Stimulated activated naive CD4-positive, alpha-beta T cell (primary cell): ENCODE measurements at regions not wholly inside any gene's neighbourhood (a gene's known extent, or its start where the extent isn't known, plus 50 kb on each side); places are given as distances from the start of the nearest gene placed in this dataset.

Experiments
- DNase-seq, 6 experiments: peaks; one replicate each; lab custom pipeline; 2025; lab: John Stamatoyannopoulos, UW

DNA sequence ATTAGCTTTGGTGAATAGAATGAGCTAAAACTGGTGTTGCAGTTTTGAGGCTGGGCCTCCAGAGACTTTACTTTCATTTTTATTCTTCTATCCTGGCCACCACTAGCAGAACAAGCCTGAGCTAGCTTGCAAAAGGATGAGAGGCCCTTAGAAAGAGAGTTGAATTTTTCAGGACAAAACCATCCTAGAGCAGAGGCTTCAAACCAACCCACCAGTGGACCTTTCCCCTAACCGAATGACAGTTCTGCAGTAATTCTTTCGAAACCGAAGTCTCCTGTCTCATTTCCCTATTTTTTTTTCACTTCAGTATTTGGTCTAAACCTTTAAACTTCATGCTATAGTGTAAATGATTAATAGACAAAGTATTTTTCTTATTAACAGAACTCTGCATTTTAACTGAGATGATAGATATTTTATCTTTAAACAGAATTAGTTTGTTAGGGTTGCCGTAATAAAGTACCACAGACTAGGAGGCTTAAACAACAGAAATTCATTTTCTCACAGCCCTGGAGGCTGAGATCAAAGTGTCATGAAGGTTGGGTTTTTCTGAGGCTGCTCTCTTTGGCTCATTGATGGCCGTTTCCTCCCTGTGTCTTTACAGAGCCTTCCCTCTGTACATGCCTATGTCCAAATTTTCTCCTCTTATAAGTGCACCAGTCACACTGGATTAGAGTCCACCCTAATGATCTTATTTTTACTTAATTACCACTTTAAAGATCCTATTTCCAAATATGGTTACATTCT lies 80.6 kb upstream of the PAK5 start:
- no peak for DNase-seq

DNA sequence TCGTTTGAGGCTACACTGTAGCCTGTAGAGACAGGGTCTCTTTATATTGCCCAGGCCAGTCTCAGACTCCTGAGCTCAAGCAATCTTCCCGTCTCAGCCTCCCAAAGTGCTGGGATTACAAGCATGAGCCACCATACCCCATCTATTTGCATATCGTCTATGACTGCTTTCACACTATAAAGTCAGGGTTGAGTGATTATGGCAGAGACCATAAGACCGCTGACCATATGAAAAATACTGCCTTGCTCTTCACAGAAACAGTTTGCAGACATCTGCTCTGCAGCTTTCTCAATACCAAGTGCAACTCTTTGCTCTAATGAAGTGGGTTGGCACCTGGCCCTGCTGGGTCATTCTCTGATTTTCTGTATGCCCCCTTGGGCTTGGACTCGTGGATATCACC lies 79.5 kb upstream of the PAK5 start:
- DNase-seq: no peak

DNA sequence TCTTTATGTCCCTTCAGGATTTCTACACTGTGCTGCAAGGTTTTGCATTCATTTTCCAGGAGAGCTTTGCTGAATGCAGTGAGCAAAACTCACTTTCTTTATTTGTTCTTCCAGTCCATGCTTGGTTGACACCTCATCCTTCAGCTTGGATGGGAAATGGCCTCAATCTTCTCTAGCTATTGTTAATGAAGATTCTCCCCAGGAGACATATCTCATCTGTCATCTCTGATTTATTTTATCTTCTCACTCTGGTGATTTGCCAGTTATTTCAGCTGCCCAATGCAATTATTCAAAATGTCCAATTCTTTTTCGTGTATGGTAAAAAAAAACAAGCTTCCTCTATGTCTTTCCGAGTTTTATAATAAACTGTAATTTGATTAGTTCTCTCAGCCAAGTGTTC lies 77.9 kb upstream of the PAK5 start:
- DNase-seq: no peak

DNA sequence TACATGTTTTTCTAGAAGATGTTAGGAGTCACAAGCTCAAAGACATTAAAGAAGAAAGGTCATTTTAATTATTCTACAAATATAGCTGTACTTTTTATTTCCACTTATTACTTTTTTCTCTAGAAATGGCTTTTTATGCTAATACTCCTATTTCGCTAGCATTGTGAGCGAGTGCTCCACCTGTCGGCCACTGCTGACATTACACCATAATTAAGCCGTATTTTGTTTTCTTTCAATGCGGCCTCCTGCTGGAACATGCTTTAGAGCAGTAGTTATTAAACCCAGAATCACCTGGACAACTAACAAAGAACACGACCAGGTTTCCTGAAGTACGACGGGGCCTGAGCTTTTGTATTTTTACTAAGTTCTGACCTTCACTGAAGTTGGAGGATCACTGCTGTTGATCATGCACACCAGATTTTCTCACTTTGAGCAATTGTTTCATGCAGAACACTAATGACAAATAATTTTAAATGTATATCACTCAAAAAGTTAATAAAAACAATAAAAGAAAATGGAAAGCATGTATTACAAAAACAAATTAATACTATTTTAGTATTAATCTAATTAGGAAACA lies 74.1 kb upstream of the PAK5 start:
- DNase-seq: no peak

DNA sequence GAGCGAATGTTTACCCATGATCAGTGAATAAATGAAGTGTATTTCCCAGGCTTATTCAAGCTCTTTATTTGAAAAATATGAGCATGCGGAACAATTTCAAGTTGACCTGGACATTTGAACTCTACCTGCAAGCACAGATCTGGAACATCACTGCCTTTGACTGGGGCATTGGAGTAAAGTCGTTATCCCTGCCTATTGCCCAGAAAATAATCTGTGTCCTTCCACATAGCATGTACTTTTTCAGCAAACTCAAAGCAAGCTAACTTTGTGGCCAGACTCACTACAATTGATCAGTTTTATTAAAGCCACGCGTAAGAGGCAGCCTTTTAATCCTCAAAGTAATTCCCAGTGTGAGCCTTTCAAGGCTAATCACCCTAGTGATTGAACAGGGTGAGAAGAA lies 73.4 kb upstream of the PAK5 start:
- DNase-seq: no peak

DNA sequence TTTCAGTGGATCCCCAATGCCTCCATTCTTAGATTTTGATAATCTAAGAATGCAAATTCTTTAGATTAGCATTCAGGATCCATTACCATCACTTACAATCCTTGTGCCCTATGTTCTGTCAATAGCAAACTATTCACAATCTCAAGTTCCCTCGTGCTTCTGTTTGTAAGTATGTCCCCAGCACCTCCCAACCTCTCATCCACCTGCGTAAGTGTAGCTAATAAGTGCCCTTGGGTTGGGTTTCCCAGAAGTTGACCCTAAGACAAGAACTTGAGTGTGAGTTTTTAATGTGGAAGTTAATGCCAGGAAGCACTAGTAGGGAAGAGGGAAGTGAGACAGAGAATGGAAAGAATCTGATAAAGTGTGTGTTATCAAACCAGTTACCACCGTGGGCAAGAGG lies 72.6 kb upstream of the PAK5 start:
- DNase-seq: no peak

DNA sequence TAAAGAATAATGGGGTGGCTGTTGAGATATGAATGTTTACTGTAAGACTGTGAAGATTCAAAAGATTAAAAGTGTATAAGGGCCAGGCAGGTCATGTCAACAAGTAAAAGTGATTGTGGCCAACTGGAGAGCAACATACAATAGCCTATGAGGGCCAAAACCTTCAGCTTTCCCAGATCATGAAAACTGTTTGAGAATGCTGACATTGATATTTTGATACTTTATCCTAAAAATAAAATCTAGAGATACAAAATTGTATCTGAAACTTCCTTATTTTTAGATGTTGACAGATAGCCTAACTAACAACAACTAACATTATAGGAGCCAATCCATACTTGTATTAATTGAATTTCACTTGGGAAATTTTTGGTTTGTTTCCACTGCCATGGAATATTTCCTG lies 70.3 kb upstream of the PAK5 start:
- DNase-seq: no peak

DNA sequence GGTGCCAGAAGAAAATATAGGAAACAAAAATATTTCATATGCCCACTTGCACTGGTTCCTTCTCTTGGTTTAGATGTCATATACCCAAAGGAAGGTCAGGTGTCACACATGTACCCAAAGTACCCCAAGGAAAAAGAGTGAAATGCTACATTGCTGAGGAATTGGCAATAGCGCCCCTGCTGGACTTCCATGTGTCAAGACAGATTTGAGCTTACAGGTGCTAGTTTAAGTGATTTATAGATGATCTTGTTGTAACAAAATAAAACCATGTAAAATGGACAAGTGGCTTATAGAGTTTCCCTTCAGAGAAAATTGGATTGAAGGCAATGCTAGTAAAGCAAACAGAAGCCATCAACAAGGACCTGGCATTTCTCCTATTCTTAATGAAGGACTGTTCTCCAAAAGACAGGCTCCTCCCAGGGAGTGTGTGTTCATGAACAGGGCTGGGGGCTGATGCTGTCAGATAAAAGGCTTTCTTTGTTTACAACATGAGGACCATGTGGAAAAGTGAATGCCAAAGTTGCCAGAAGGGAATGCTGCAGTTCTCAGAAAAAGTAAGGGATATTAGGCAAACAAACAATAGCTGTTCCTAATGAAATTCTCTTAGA lies 64.3 kb upstream of the PAK5 start:
- no peak for DNase-seq

DNA sequence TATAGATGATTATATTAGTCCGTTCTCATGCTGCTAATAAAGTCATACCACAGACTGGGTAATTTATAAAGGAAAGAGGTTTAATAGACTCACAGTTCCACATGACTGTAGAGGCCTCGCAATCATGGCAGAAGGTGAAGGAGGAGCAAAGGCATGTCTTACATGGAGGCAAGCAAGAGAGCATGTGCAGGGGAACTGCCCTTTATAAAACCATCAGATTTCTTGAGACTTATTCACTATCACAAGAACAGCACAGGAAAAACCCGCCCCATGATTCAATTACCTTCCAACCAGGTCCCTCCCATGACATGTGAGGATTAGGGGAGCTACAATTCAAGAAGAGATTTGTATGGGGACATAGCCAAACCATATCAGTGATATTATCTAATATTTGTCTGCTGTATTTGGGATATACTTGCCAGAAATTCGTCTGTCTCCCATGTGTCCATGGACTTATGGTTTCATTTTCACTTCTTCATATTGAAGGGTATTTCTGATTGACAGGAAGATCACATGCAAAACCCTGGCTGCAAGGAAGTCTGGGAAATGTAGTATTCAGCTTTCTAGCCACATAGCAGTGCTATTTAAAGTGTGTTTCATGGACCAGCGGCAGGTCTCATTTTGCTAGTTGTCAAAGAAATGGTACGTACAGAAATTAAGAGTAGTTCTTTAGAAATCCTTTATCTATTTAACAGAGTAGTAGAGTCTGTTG lies 50.5 kb upstream of the PAK5 start:
- DNase-seq: no peak
